Smooth muscle cell (in vitro differentiated cells): ENCODE measurements at regions not wholly inside any gene's neighbourhood (a gene's known extent, or its start where the extent isn't known, plus 50 kb on each side); places are given as distances from the start of the nearest gene placed in this dataset.

Experiments
- DNase-seq: peaks from one replicate; lab custom pipeline; 2025; ENCODE audit not compliant: unreplicated experiment; lab: John Stamatoyannopoulos, UW
- H2AFZ ChIP-seq: fragments of 200-600 bp; sonication (generic); 2 replicates; pipeline ENCODE4 v1.6.0; 2016; ENCODE audit warnings: antibody characterized with exemption, low read depth, mild to moderate bottlenecking
- H3F3A ChIP-seq: fragments of 200-600 bp; sonication (generic); 2 replicates; pipeline ENCODE4 v1.6.0; 2017; ENCODE audit warnings: antibody characterized with exemption, low read depth
- H3K27ac ChIP-seq: fragments of 200-600 bp; sonication (generic); 2 replicates; pipeline ENCODE4 v1.5.1; 2016; ENCODE audit warnings: low read depth, mild to moderate bottlenecking
- H3K27me3 ChIP-seq: fragments of 200-600 bp; sonication (generic); 2 replicates; pipeline ENCODE4 v1.6.1; 2016; ENCODE audit warnings: low read depth, mild to moderate bottlenecking
- H3K36me3 ChIP-seq: fragments of 200-600 bp; sonication (generic); 2 replicates; pipeline ENCODE4 v1.5.1; 2016; ENCODE audit warnings: low read depth
- H3K4me1 ChIP-seq: fragments of 200-600 bp; sonication (generic); 2 replicates; pipeline ENCODE4 v1.5.1; 2016; ENCODE audit warnings: low read depth
- H3K4me2 ChIP-seq: fragments of 200-600 bp; sonication (generic); 2 replicates; pipeline ENCODE4 v1.6.0; 2016; ENCODE audit warnings: mild to moderate bottlenecking
- H3K4me3 ChIP-seq: fragments of 200-600 bp; sonication (generic); 2 replicates; pipeline ENCODE4 v1.5.1; 2016; ENCODE audit warnings: mild to moderate bottlenecking
- H3K79me2 ChIP-seq: fragments of 200-600 bp; sonication (generic); 2 replicates; pipeline ENCODE4 v1.6.0; 2016; ENCODE audit warnings: low read depth, mild to moderate bottlenecking
- H3K9ac ChIP-seq: fragments of 200-600 bp; sonication (generic); 2 replicates; pipeline ENCODE4 v1.6.0; 2016; ENCODE audit warnings: low read depth
- H3K9me3 ChIP-seq: fragments of 200-600 bp; sonication (generic); replicated peaks from 2 replicates; pipeline ENCODE4 v1.5.1; 2016; ENCODE audit warnings: low read depth
- H4K20me1 ChIP-seq: fragments of 200-600 bp; sonication (generic); 2 replicates; pipeline ENCODE4 v1.6.0; 2016; ENCODE audit warnings: low read depth
- WGBS: methylation state at CpG from one replicate; pipeline ENCODE4 v1.1.7; 2016; ENCODE audit warnings: low lambda C conversion rate; 5-methylcytosine and 5-hydroxymethylcytosine counted together
- TF ChIP-seq, protein P1 (sequence below): fragments of 200-600 bp; sonication (generic); IDR thresholded peaks from 2 replicates; pipeline ENCODE4 v1.5.1; 2017; ENCODE audit warnings: borderline replicate concordance, mild to moderate bottlenecking, antibody characterized with exemption; ENCODE audit not compliant: insufficient read depth, poor library complexity, severe bottlenecking

DNA sequence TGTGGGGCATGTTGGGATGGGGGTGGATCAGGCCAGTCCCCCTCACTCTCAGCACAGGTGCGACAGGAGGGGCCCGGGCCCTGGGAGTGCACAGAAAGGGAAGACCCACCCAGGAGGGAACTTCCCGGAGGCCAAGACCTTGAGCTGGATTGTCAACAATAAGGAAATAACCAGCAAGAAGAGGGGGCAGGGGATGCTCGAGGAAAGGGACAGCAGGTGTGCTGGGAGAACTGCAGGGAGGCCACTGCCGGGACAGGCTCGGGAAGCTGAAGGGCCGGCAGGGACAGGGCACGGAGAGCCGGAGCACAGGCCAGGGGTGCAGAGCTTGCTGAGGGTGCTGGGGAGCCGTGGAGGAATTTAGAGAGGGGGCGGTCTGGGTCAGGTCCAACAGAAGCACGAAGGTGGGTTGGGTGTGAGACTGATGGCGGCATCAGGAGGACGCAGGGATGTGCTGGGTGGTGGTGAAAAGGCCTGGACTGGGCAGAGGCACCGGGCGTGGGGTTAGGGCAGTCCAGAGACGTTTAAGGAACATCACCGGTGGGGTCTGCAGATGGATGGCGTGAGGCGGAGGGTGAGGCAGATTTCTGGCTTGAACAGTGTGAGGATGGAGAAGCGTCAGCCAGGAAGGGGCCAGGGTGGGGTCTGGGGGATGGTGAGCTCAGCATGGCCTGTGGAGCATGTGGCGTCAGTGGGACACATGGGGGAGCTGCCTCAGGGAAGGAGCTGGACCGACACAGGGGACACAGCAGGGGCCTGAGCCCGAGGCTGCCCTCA is 54.8 kb downstream of the ADRA2C start:
- 88% methylated on average over 23 of the region's 24 CpGs for WGBS

DNA sequence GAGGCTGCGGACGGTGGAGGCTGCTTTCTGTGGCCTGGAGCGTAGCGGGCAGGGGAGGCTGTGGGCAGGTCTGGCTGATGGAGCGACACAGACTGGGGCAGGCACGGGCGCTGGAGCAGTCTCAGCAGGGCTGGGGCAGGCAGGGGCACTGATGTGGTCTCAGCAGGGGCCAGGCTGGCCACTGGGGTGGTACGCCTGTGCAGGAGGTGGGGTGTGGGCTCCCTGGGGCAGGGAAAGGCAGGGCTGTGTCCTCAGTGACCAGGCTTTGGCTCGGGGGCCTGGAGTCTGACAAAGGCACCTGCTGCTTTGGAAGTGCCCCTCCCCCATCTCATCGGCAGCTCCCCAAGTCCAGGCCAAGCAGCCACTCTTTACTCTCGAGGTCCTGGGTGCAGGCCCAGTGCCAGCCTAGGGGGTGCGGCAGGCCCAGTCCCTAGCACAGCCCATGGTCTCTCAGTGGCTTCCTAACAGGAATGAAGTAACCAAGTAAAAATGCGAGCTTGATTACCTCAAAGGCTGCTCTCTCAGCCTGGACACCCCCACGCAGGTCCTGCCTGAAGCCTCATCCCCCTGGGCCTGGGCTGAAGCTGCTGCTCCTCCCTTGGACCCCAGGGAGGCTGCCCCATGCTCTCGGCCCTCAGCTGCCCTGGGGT is 55.5 kb downstream of the ADRA2C start:
- no peak for DNase-seq

More for the DNA sequence above, 54.8 kb downstream of the ADRA2C start:
- Histone ChIP-seq H3K4me2 (no peak overlapping the region), H3F3A (no peaks in the 10 kb centered on the region), H3K36me3 (no peaks in the 10 kb centered on the region), H4K20me1 (no peaks in the 10 kb centered on the region), H3K4me1 (no peaks in the 10 kb centered on the region), H3K27ac (no peak overlapping the region), H3K4me3 (no peak overlapping the region), H3K79me2 (no peaks in the 10 kb centered on the region), H3K9ac (no peak overlapping the region), H2AFZ (no peak overlapping the region), H3K9me3 (no peaks in the 10 kb centered on the region), H3K27me3 (no peaks in the 10 kb centered on the region)
- DNase-seq, result no peak
- TF ChIP-seq, protein P1, sequence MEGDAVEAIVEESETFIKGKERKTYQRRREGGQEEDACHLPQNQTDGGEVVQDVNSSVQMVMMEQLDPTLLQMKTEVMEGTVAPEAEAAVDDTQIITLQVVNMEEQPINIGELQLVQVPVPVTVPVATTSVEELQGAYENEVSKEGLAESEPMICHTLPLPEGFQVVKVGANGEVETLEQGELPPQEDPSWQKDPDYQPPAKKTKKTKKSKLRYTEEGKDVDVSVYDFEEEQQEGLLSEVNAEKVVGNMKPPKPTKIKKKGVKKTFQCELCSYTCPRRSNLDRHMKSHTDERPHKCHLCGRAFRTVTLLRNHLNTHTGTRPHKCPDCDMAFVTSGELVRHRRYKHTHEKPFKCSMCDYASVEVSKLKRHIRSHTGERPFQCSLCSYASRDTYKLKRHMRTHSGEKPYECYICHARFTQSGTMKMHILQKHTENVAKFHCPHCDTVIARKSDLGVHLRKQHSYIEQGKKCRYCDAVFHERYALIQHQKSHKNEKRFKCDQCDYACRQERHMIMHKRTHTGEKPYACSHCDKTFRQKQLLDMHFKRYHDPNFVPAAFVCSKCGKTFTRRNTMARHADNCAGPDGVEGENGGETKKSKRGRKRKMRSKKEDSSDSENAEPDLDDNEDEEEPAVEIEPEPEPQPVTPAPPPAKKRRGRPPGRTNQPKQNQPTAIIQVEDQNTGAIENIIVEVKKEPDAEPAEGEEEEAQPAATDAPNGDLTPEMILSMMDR, result no peak

DNA sequence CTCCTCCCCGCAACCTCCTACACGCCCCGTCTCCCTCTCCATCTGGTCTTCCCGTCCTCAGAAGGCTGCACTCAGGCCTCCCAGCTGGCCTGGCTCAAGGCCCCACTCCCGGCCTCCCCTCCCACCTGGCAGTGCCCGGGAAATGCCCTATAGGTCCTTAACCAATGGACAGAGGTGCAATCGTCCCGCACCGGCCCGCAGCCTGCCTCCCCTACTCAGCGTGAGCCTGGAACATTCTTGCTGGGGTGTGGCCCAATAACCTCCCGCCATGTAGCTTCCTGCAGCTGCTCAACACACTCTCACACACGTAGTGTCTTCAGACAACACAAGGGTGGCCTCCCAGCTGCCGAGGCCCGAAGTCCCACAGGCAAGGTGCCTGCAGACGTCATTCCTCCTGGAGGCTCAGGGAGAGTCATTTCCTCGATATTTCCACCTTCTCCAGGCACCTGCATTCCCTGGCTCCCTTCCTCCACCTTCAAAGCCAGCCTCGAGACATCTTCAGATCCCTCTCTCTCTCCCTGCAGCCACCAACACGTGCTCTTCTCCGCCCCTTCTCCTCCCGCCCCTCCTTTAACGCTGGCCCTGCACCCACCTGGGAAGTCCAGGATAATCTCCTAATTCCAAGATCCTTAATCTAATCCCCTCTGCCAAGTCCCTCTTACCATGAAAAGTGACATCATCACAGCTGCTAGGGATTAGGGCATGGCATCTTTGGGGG is 56.2 kb downstream of the ADRA2C start:
- no peaks in the 10 kb centered on the region for H3K27me3 ChIP-seq
- H3K4me1 ChIP-seq, result no peaks in the 10 kb centered on the region
- no peak overlapping the region for H3K4me3 ChIP-seq
- H4K20me1 ChIP-seq, result no peaks in the 10 kb centered on the region
- no peak overlapping the region for H3K4me2 ChIP-seq
- H3K36me3 ChIP-seq, result no peaks in the 10 kb centered on the region
- H3K27ac ChIP-seq, result no peak overlapping the region
- no peaks in the 10 kb centered on the region for H3K9me3 ChIP-seq
- H3K9ac ChIP-seq, result no peak overlapping the region
- TF ChIP-seq, protein P1, result no peak
- WGBS, result 78% methylated on average over 22 of the region's 22 CpGs
- H3K79me2 ChIP-seq, result no peaks in the 10 kb centered on the region
- no peak for DNase-seq
- no peak overlapping the region for H2AFZ ChIP-seq
- H3F3A ChIP-seq, result no peaks in the 10 kb centered on the region

More for the DNA sequence above, 55.5 kb downstream of the ADRA2C start:
- H3K4me3 ChIP-seq, result no peak overlapping the region
- no peaks in the 10 kb centered on the region for H3F3A ChIP-seq
- H4K20me1 ChIP-seq, result no peaks in the 10 kb centered on the region
- H3K9ac ChIP-seq, result no peak overlapping the region
- no peaks in the 10 kb centered on the region for H3K36me3 ChIP-seq
- H2AFZ ChIP-seq, result no peak overlapping the region
- H3K27me3 ChIP-seq, result no peaks in the 10 kb centered on the region
- H3K27ac ChIP-seq, result no peak overlapping the region
- TF ChIP-seq, protein P1, result no peak
- no peaks in the 10 kb centered on the region for H3K4me1 ChIP-seq
- no peaks in the 10 kb centered on the region for H3K9me3 ChIP-seq
- H3K79me2 ChIP-seq, result no peaks in the 10 kb centered on the region
- WGBS, result 83% methylated on average over 11 of the region's 15 CpGs
- no peak overlapping the region for H3K4me2 ChIP-seq
